ENCODE measurements at regions not wholly inside any gene's neighbourhood (a gene's known extent, or its start where the extent isn't known, plus 50 kb on each side); places are given as distances from the start of the nearest gene placed in this dataset.
A peak's percentile ranks its signal among the peaks of the same experiment; 100 is the strongest.

GRCh38 chr2:19804639-19805260 lies 97.0 kb downstream of the TTC32 start:
- TF ChIP-seq CTCF (conservative IDR thresholded peaks at IDR 0.05; ENCODE audit: low read depth, low read length) = no peak
- DNase-seq (ENCODE audit: low read depth) = no peak
- no peak overlapping the region for H3K4me3 ChIP-seq (ENCODE audit: low read length)

DNA sequence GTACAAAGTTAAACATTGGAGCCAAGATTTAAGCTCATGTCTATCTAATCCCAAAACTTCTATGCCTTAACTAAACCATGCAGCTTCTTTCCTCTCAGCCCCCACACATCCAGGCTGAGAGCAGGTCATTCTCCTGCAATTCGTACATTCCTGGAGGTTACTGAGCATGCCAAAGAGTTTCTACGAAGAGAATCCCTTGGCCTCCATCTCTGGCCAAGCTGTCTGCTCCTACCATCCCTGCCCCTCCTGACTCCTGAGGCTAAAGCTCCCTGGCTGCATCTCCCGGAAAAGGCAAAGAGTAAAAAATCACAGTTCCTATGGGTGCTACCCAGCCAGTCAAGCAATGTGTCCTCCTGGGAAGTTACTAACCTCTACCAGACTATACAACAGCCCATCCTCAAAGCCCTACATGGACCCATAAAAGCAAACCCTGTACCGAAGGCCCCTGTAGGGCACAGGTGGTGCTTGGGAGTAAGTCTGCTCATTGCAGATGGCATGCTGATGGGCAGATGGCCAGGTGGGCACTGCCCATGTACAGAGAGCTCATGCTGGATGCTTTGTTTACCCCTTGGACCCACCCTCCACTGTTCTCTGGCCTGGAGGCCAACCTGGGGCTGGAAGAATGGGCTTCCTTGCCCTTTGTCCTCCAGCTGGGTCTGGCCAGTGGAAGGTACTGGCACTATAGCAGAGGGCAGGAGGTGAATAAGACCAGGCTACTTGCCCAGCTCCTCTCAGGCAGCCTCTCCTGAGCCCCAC lies 99.5 kb downstream of the TTC32 start:
- no peak for DNase-seq (ENCODE audit: low read depth)
- TF ChIP-seq CTCF (conservative IDR thresholded peaks at IDR 0.05; ENCODE audit: low read depth, low read length) = no peak
- H3K4me3 ChIP-seq (ENCODE audit: low read length) = no peak overlapping the region

GRCh38 chr2:19801367-19802080 lies 100.3 kb downstream of the TTC32 start:
- no peak for TF ChIP-seq CTCF (conservative IDR thresholded peaks at IDR 0.05; ENCODE audit: low read depth, low read length)
- peak; percentile 95 for DNase-seq (ENCODE audit: low read depth)
- H3K4me3 ChIP-seq (ENCODE audit: low read length) = no peak overlapping the region

DNA sequence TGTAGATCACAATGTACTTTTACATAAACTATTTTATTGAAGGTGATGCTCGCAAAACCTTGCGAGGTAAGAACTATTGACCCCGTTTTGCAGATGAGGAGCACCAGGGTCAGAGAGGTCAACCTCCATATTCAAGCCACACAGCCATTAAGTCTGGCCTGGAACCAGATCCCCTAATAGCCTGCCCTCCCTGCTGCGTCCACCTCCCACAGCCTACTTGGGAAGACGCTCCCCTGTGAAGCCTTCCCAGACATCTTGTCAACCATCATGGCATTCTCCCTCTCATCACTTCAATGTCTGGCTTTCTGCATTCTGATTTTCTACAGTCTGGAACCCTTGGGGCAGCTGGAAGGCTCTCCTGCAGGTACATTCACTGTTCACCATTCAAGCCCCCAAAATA lies 101.0 kb downstream of the TTC32 start:
- no peak for DNase-seq (ENCODE audit: low read depth)
- H3K4me3 ChIP-seq (ENCODE audit: low read length) = no peak overlapping the region
- TF ChIP-seq CTCF (conservative IDR thresholded peaks at IDR 0.05; ENCODE audit: low read depth, low read length) = no peak

DNA sequence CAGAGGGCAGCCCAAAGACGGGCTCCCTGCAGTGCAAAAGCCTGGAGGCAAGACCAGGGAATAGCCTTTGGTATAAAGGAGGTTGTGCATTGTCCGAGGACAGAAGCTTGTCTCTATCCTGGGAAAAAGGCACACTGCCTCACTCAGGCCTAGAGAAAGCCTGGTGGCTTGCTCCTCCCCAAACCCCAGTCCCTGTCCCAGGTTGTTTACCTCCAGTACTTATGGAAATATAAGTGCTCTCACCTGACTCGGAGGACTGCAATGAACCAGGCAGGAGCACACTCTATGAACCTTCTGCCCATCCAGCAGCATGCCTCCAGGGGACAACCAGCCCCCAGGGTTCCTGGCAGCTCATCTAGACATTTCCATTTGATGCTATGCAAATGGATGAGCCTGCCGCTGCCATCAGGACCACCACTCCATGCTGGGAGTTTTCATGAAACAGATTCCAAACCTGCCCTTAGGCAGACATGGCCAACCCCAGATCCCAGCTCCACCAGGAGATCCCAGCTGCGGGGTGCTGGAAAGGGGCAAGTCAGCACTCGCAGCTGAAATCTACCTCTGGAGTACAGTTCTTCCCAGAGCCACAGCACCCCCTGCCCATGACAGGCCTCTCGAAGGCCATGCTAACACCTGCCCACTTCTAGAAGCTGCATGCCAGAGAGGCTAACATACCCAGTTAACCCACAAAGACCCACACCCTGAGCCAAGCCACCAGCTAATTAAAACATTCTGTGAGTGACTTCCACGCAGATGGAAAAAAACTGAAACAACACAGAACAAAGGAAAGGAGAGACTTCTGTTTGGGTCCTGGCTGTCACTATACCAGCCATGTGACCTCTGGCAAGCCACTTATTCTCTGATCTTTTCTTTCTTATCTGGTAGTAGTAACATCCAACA lies 101.7 kb downstream of the TTC32 start:
- DNase-seq (ENCODE audit: low read depth) = no peak
- TF ChIP-seq CTCF (conservative IDR thresholded peaks at IDR 0.05; ENCODE audit: low read depth, low read length) = no peak
- H3K4me3 ChIP-seq (ENCODE audit: low read length) = no peak overlapping the region

DNA sequence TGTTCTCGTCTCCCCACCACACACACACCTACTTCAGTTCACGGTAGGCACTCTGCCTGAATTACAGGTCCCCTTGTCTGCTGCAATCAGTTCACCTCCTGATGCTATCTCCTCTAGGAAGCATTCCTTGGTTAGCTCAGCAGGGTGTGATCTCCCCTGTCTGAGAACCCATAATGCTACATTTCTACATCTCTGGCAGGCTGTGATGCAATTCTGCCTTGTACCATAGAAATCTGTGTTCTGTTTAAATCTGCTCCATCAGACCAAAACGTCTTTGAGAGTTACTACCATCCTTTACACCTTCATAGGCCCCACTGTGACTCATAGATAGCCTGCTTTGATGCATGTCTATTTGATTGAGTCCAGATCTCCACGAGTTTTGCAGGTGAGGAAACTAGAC lies 103.9 kb downstream of the TTC32 start:
- DNase-seq (ENCODE audit: low read depth) = no peak
- H3K4me3 ChIP-seq (ENCODE audit: low read length) = no peak overlapping the region
- TF ChIP-seq CTCF (conservative IDR thresholded peaks at IDR 0.05; ENCODE audit: low read depth, low read length) = no peak

Measured in retinal pigment epithelial cell (primary cell).